Fibroblast of upper back skin (primary cell): ENCODE measurements at regions not wholly inside any gene's neighbourhood (a gene's known extent, or its start where the extent isn't known, plus 50 kb on each side); places are given as distances from the start of the nearest gene placed in this dataset.
A peak's percentile ranks its signal among the peaks of the same experiment; 100 is the strongest.
"Not testable (repeated sequence)": the region's sequence is repeated elsewhere in the genome, so short reads cannot be mapped to it uniquely, and the experiment has no call there.

Experiments
- DNase-seq: peaks from one replicate; pipeline ENCODE4 v3.0.0-alpha.2; 2013

- DNase-seq, result no peak
Measured at GRCh38 chr3:81823086-81823485, 61.6 kb upstream of the GBE1 start.

- peak; percentile 67 for DNase-seq
Measured at GRCh38 chr3:81816473-81817250, 55.2 kb upstream of the GBE1 start.

DNA sequence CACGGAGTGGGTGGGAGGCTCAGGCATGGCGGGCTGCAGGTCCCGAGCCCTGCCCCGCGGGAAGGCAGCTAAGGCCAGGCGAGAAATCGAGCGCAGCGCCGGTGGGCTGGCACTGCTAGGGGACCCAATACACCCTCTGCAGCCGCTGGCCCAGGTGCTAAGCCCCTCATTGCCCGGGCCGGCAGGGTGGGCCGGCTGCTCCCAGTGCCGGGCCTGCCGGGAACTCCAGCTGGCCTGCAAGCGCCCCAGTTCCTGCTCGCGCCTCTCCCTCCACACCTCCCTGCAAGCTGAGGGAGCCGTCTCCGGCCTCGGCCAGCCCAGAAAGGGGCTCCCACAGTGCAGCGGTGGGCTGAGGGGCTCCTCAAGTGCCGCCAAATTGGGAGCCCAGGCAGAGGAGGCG lies 50.7 kb upstream of the GBE1 start:
- not testable (repeated sequence) for DNase-seq
